SK-N-SH (cell line): ENCODE measurements at regions not wholly inside any gene's neighbourhood (a gene's known extent, or its start where the extent isn't known, plus 50 kb on each side); places are given as distances from the start of the nearest gene placed in this dataset.

Source experiments
- CHD2 ChIP-seq: fragments of 150-350 bp; IDR thresholded peaks from 2 replicates; pipeline ENCODE4 v1.6.1; 2018; ENCODE audit warnings: low read length; ENCODE audit not compliant: partially characterized antibody
- CTCF ChIP-seq: fragments of 200-600 bp; sonication (generic); IDR thresholded peaks from 2 replicates; pipeline ENCODE4 v1.6.1; 2017; ENCODE audit warnings: antibody characterized with exemption, mild to moderate bottlenecking, moderate library complexity
- EP300 ChIP-seq, 2 experiments: IDR thresholded peaks; 2 replicates each; pipeline versions ENCODE4 v1.4.0 to v1.6.1; 2012; ENCODE audit warnings: borderline replicate concordance in 1 of 2, low read depth in 1 of 2, low read length in 1 of 2
- GABPA ChIP-seq: IDR thresholded peaks from 2 replicates; pipeline ENCODE4 v1.4.0; 2012; ENCODE audit warnings: low read depth, mild to moderate bottlenecking
- GATA2 ChIP-seq: sonication (generic); formaldehyde crosslinking; IDR thresholded peaks from 2 replicates; pipeline ENCODE4 v1.5.0; 2020; ENCODE audit warnings: mild to moderate bottlenecking, missing genetic modification reagents
- MXI1 ChIP-seq: IDR thresholded peaks from 2 replicates; pipeline ENCODE4 v1.6.1; 2012; ENCODE audit warnings: mild to moderate bottlenecking, low read depth, low read length, improper control_type of control experiment
- NRF1 ChIP-seq: IDR thresholded peaks from 2 replicates; pipeline ENCODE4 v1.6.1; 2012; ENCODE audit warnings: low read depth, mild to moderate bottlenecking, low read length
- RAD21 ChIP-seq: IDR thresholded peaks from 2 replicates; pipeline ENCODE4 v1.6.1; 2012; ENCODE audit warnings: mild to moderate bottlenecking, low read length
- RCOR1 ChIP-seq: fragments of 150-350 bp; IDR thresholded peaks from 2 replicates; pipeline ENCODE4 v1.6.1; 2017; ENCODE audit warnings: antibody characterized with exemption, low read length
- REST ChIP-seq: IDR thresholded peaks from 2 replicates; pipeline ENCODE4 v1.6.1; 2012; ENCODE audit warnings: mild to moderate bottlenecking, low read depth, low read length, moderate library complexity
- SMC3 ChIP-seq: IDR thresholded peaks from 2 replicates; pipeline ENCODE4 v1.6.1; 2012; ENCODE audit warnings: low read depth, low read length, improper control_type of control experiment
- TEAD4 ChIP-seq: IDR thresholded peaks from 2 replicates; pipeline ENCODE4 v1.4.0; 2012; ENCODE audit warnings: mild to moderate bottlenecking, borderline replicate concordance; ENCODE audit not compliant: insufficient read depth
- USF1 ChIP-seq: IDR thresholded peaks from 2 replicates; pipeline ENCODE4 v1.4.0; 2012; ENCODE audit warnings: low read depth, borderline replicate concordance
- USF2 ChIP-seq: fragments of 150-350 bp; IDR thresholded peaks from 2 replicates; pipeline ENCODE4 v1.6.1; 2017; ENCODE audit warnings: antibody characterized with exemption, low read length, low read depth, borderline replicate concordance

- TF ChIP-seq EP300 (IDR thresholded peaks at IDR 0.05; ENCODE audit: borderline replicate concordance in 1 of 2, low read depth in 1 of 2, low read length in 1 of 2) (no peak), CTCF (no peak), NRF1 (no peak), USF1 (no peak), RCOR1 (no peak), SMC3 (no peak), GATA2 (CRISPR knock-in tag) (no peak), RAD21 (no peak), USF2 (no peak), REST (no peak), GABPA (no peak), MXI1 (no peak), CHD2 (no peak), TEAD4 (no peak)
Measured at GRCh38 chr11:31881825-31882224, 70.7 kb upstream of the PAX6 start.
